HCT116 (cell line): ENCODE measurements at regions not wholly inside any gene's neighbourhood (a gene's known extent, or its start where the extent isn't known, plus 50 kb on each side); places are given as distances from the start of the nearest gene placed in this dataset.

Experiments used
- ATAC-seq: fragments of 200-7000 bp; cut with Tn5 transposase; 2 replicates; pipeline ENCODE4 v1.9.1; 2020; ENCODE audit warnings: mild to moderate bottlenecking, moderate library complexity
- BruUV-seq: library from RNA; stranded (reverse); fragments of 400-500 nt; replicated peaks from 2 replicates; lab custom pipeline; 2021; lab: Mats Ljungman, UMichigan
- CTCF ChIA-PET: fragments of 300-600 bp; sonication (Branson Sonifier 250); formaldehyde crosslinking; loops from one replicate; lab custom pipeline; 2021; ENCODE audit warnings: antibody characterized with exemption; lab: Charles Lee
- POLR2A ChIA-PET: fragments of 300-600, 350-600 bp; sonication (Branson Sonifier 250); formaldehyde crosslinking; loops from one replicate; lab custom pipeline; 2021; ENCODE audit warnings: antibody characterized with exemption; lab: Charles Lee
- RAD21 ChIA-PET, 2 experiments: fragments of 300-600 bp; sonication (Branson Sonifier 250); formaldehyde crosslinking; loops; one replicate each; lab custom pipeline; 2023; ENCODE audit warnings: low total read pairs in 2 of 2; ENCODE audit not compliant: uncharacterized antibody in 2 of 2, unreplicated experiment in 2 of 2, low non-redundant PET in 1 of 2; lab: Charles Lee
- DNase-seq: peaks from one replicate; pipeline ENCODE4 v3.0.0-alpha.2; 2010; ENCODE audit warnings: low read depth, low spot score
- H2AFZ ChIP-seq: fragments of 200-600 bp; shearing (Covaris generic), sonication (generic); 2 replicates; pipeline ENCODE4 v1.6.1; 2017; ENCODE audit warnings: low read depth, mixed run types, mixed read lengths, antibody characterized with exemption, low read length; ENCODE audit not compliant: poor library complexity, severe bottlenecking
- H3K27ac ChIP-seq: 2 replicates; pipeline ENCODE4 v1.5.1; 2012; ENCODE audit warnings: low read depth, low read length
- H3K27me3 ChIP-seq: fragments of 200-600 bp; sonication (generic); 2 replicates; pipeline ENCODE4 v1.6.1; 2016; ENCODE audit warnings: mixed run types, low read length, mixed read lengths; ENCODE audit not compliant: insufficient read depth
- H3K36me3 ChIP-seq, 2 experiments: fragments of 200-500 bp in 1 of 2; fragments of 200-600 bp in 1 of 2; sonication (Bioruptor generic) in 1 of 2; sonication (generic) in 1 of 2; 2 replicates each; pipeline versions ENCODE4 v1.5.1 to v1.6.1; 2014 to 2016; ENCODE audit warnings: low read length in 2 of 2, inconsistent platforms in 1 of 2, mixed read lengths in 1 of 2, mixed run types in 1 of 2; ENCODE audit not compliant: insufficient read depth in 2 of 2, control insufficient read depth in 1 of 2
- H3K4me1 ChIP-seq, 2 experiments: fragments of 200-600 bp in 1 of 2; sonication (generic) in 1 of 2; 2 replicates each; pipeline versions ENCODE4 v1.5.1 to v1.6.1; 2012 to 2017; ENCODE audit warnings: low read length in 2 of 2, inconsistent platforms in 1 of 2, mild to moderate bottlenecking in 1 of 2, mixed read lengths in 1 of 2, mixed run types in 1 of 2, moderate library complexity in 1 of 2; ENCODE audit not compliant: insufficient read depth in 2 of 2, control insufficient read depth in 1 of 2
- H3K4me2 ChIP-seq: fragments of 200-600 bp; sonication (generic); 2 replicates; pipeline ENCODE4 v1.6.1; 2017; ENCODE audit warnings: mixed run types, low read length, mixed read lengths
- H3K4me3 ChIP-seq, 2 experiments: fragments of 200-600 bp in 1 of 2; sonication (generic) in 1 of 2; replicated peaks in 1 of 2; 2 replicates each; pipeline ENCODE4 v1.5.1; 2011 to 2016; ENCODE audit warnings: low read length in 2 of 2, control low read depth in 1 of 2, low read depth in 1 of 2, mild to moderate bottlenecking in 1 of 2, mixed read lengths in 1 of 2, mixed run types in 1 of 2
- H3K79me2 ChIP-seq: fragments of 200-600 bp; sonication (generic); 2 replicates; pipeline ENCODE4 v1.6.1; 2017; ENCODE audit warnings: mild to moderate bottlenecking, mixed run types, low read length, moderate library complexity, mixed read lengths; ENCODE audit not compliant: insufficient read depth
- H3K9ac ChIP-seq: fragments of 200-600 bp; sonication (generic); 2 replicates; pipeline ENCODE4 v1.6.1; 2016; ENCODE audit warnings: low read length, mixed read lengths
- H3K9me2 ChIP-seq: fragments of 200-600 bp; sonication (generic), shearing (Covaris generic); 2 replicates; pipeline ENCODE4 v1.6.1; 2017; ENCODE audit warnings: mixed run types, mild to moderate bottlenecking, moderate library complexity; ENCODE audit not compliant: insufficient read depth
- H3K9me3 ChIP-seq, 2 experiments: fragments of 200-500 bp in 1 of 2; fragments of 200-600 bp in 1 of 2; sonication (Bioruptor generic) in 1 of 2; sonication (generic) in 1 of 2; 2 replicates each; pipeline ENCODE4 v1.6.1; 2014 to 2017; ENCODE audit warnings: low read length in 2 of 2, mixed read lengths in 2 of 2, inconsistent platforms in 1 of 2, low read depth in 1 of 2, mild to moderate bottlenecking in 1 of 2, mixed run types in 1 of 2, moderate library complexity in 1 of 2; ENCODE audit not compliant: control insufficient read depth in 1 of 2, insufficient read depth in 1 of 2
- H4K20me1 ChIP-seq: fragments of 200-600 bp; sonication (generic), shearing (Covaris generic); 2 replicates; pipeline ENCODE4 v1.6.1; 2017; ENCODE audit warnings: mixed run types, mild to moderate bottlenecking, moderate library complexity; ENCODE audit not compliant: insufficient read depth
- ATF3 ChIP-seq: IDR thresholded peaks from 2 replicates; pipeline ENCODE4 v1.6.1; 2012
- CBX3 ChIP-seq: IDR thresholded peaks from 2 replicates; pipeline ENCODE4 v1.6.1; 2012; ENCODE audit warnings: low read depth
- EGR1 ChIP-seq: IDR thresholded peaks from 2 replicates; pipeline ENCODE4 v1.6.1; 2012; ENCODE audit warnings: low read depth
- ELF1 ChIP-seq: IDR thresholded peaks from 2 replicates; pipeline ENCODE4 v1.6.1; 2012; ENCODE audit warnings: low read depth, borderline replicate concordance
- EZH2phosphoT487 ChIP-seq: fragments of 200-600 bp; IDR thresholded peaks from 2 replicates; pipeline ENCODE4 v1.6.1; 2018; ENCODE audit warnings: antibody characterized with exemption, borderline replicate concordance
- MAX ChIP-seq: IDR thresholded peaks from 2 replicates; pipeline ENCODE4 v1.6.1; 2012
- POLR2A ChIP-seq: IDR thresholded peaks from 2 replicates; pipeline ENCODE4 v1.7.0; 2011; ENCODE audit warnings: borderline replicate concordance; ENCODE audit not compliant: insufficient read depth, insufficient read length; ENCODE audit errors: extremely low read depth
- RAD21 ChIP-seq: IDR thresholded peaks from 2 replicates; pipeline ENCODE4 v1.6.1; 2012; ENCODE audit warnings: low read depth, mild to moderate bottlenecking
- SRF ChIP-seq: IDR thresholded peaks from 2 replicates; pipeline ENCODE4 v1.6.1; 2012; ENCODE audit warnings: low read depth
- TCF7L2 ChIP-seq: IDR thresholded peaks from 2 replicates; pipeline ENCODE4 v1.7.0; 2011; ENCODE audit warnings: borderline replicate concordance, inconsistent platforms; ENCODE audit not compliant: insufficient read depth, insufficient read length; ENCODE audit errors: extremely low read depth
- ZFX ChIP-seq: fragments of 450-650 bp; IDR thresholded peaks from 2 replicates; pipeline ENCODE4 v1.6.1; 2017
- ZNF274 ChIP-seq: fragments of 200-500 bp; sonication (Bioruptor generic); IDR thresholded peaks from 2 replicates; pipeline ENCODE4 v1.6.1; 2014; ENCODE audit warnings: mild to moderate bottlenecking, low read depth, low read length, inconsistent platforms
- intact Hi-C: fragments of 100-400 bp; cut with micrococcal nuclease; formaldehyde crosslinking; loops from 2 replicates; pipeline ENCODE4 v1.10.0; 2022

GRCh38 chr6:167719920-167720319 lies 106.8 kb upstream of the AFDN start:
- no peak overlapping the region for H2AFZ ChIP-seq
- no peak for TF ChIP-seq POLR2A
- no peak for TF ChIP-seq RAD21
- TF ChIP-seq TCF7L2 = no peak
- TF ChIP-seq ATF3 = no peak
- TF ChIP-seq SRF = no peak
- no peak for TF ChIP-seq CBX3
- TF ChIP-seq ZNF274 = no peak
- TF ChIP-seq MAX = no peak
- no peak for TF ChIP-seq EGR1
- no peak for TF ChIP-seq ZFX
- no peak for TF ChIP-seq EZH2phosphoT487
- no peak for TF ChIP-seq ELF1
- H3K27ac ChIP-seq = no peak overlapping the region
- ATAC-seq (no peak), DNase-seq (no peak)
- ChIA-PET POLR2A (no interaction called here), CTCF (no interaction called here), RAD21 (no interaction called here)
- no peaks in the 10 kb centered on the region for H3K9me3 ChIP-seq
- H3K9ac ChIP-seq = no peak overlapping the region
- peaks cover 18% of the 10 kb centered on the region for H3K27me3 ChIP-seq
- no peak overlapping the region for H3K4me2 ChIP-seq
- no peaks in the 10 kb centered on the region for H3K4me1 ChIP-seq
- no peaks in the 10 kb centered on the region for H3K79me2 ChIP-seq
- no peak overlapping the region for H3K4me3 ChIP-seq
- no TSS peak for BruUV-seq
- no peaks in the 10 kb centered on the region for H4K20me1 ChIP-seq
- no peaks in the 10 kb centered on the region for H3K9me2 ChIP-seq
- H3K36me3 ChIP-seq = no peaks in the 10 kb centered on the region
- intact Hi-C loops = no loop called here
